Peyer's patch (tissue), 4 donors: ENCODE measurements at regions not wholly inside any gene's neighbourhood (a gene's known extent, or its start where the extent isn't known, plus 50 kb on each side); places are given as distances from the start of the nearest gene placed in this dataset.

Source experiments
- CTCF ChIP-seq, 6 experiments: fragments of 450-650 bp in 4 of 6; fragments of 200-600 bp in 2 of 6; sonication (generic) in 1 of 6; IDR thresholded peaks; one replicate each; pipeline ENCODE4 v1.5.1; 2017 to 2019; ENCODE audit warnings: antibody characterized with exemption in 6 of 6, mild to moderate bottlenecking in 3 of 6, moderate library complexity in 1 of 6
- POLR2A ChIP-seq, 2 donors: fragments of 450-650 bp; IDR thresholded peaks; one replicate each; pipeline ENCODE4 v1.5.1; 2017; ENCODE audit warnings: antibody characterized with exemption in 2 of 2, mild to moderate bottlenecking in 2 of 2, moderate library complexity in 2 of 2

- TF ChIP-seq CTCF (IDR thresholded peaks at IDR 0.05) = no peak
- no peak for TF ChIP-seq POLR2A (IDR thresholded peaks at IDR 0.05)
These were observed 856.6 kb downstream of the PLA2G4A start for GRCh38 chr1:187685333-187685732.
